ENCODE measurements at regions not wholly inside any gene's neighbourhood (a gene's known extent, or its start where the extent isn't known, plus 50 kb on each side); places are given as distances from the start of the nearest gene placed in this dataset.

GRCh38 chr5:86858442-86858841, 240.7 kb downstream of the COX7C start:
- Histone ChIP-seq H3K9me3 (replicated peaks in 1 of 2; ENCODE audit: control insufficient read depth in 1 of 2, insufficient read depth in 1 of 2, low read length in 2 of 2) (peaks cover 0 to 2% of the 10 kb centered on the region in 2 donors), H3K79me2 (ENCODE audit: insufficient read depth, low read length) (no peaks in the 10 kb centered on the region), H4K20me1 (ENCODE audit: insufficient read depth, low read length) (no peaks in the 10 kb centered on the region), H3K27me3 (ENCODE audit: control insufficient read depth in 2 of 2, insufficient read depth in 2 of 2, low read length in 2 of 2) (no peaks in the 10 kb centered on the region), H3K4me1 (ENCODE audit: control insufficient read depth in 1 of 2, insufficient read depth in 2 of 2, low read length in 2 of 2) (no peaks in the 10 kb centered on the region), H2AFZ (ENCODE audit: insufficient read depth, low read depth, low read length, poor library complexity, severe bottlenecking) (no peak overlapping the region), H3K27ac (ENCODE audit: low read depth in 1 of 2, low read length in 2 of 2) (no peak overlapping the region), H3K36me3 (replicated peaks in 1 of 2; ENCODE audit: control insufficient read depth in 1 of 2, insufficient read depth in 2 of 2, low read length in 2 of 2) (no peaks in the 10 kb centered on the region), H3K4me3 (replicated peaks in 1 of 3; ENCODE audit: low read depth in 2 of 3, low read length in 3 of 3) (no peak overlapping the region), H3K9ac (ENCODE audit: insufficient read depth, low read length, poor library complexity, severe bottlenecking) (no peak overlapping the region), H3K4me2 (replicated peaks; ENCODE audit: extremely low read depth, low read length, poor library complexity, severe bottlenecking) (no peak overlapping the region)
- H3K27me3 Mint-ChIP-seq (ENCODE audit: low read depth in 3 of 3): no peaks in the 10 kb centered on the region
- WGBS (ENCODE audit: insufficient coverage): 90% methylated on average over 2 of the region's 3 CpGs
- peaks cover 0 to 3% (median 0%) of the 10 kb centered on the region in 7 donors for H3K9me3 Mint-ChIP-seq
- no peak for DNase-seq
- H3K36me3 Mint-ChIP-seq: no peaks in the 10 kb centered on the region
- no peak overlapping the region for H3K27ac Mint-ChIP-seq
- TF ChIP-seq, protein P1, sequence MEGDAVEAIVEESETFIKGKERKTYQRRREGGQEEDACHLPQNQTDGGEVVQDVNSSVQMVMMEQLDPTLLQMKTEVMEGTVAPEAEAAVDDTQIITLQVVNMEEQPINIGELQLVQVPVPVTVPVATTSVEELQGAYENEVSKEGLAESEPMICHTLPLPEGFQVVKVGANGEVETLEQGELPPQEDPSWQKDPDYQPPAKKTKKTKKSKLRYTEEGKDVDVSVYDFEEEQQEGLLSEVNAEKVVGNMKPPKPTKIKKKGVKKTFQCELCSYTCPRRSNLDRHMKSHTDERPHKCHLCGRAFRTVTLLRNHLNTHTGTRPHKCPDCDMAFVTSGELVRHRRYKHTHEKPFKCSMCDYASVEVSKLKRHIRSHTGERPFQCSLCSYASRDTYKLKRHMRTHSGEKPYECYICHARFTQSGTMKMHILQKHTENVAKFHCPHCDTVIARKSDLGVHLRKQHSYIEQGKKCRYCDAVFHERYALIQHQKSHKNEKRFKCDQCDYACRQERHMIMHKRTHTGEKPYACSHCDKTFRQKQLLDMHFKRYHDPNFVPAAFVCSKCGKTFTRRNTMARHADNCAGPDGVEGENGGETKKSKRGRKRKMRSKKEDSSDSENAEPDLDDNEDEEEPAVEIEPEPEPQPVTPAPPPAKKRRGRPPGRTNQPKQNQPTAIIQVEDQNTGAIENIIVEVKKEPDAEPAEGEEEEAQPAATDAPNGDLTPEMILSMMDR (IDR thresholded peaks at IDR 0.05): no peak
- H3K4me3 Mint-ChIP-seq: no peak overlapping the region
- intact Hi-C loops (cut with micrococcal nuclease): no loop called here
- no peaks in the 10 kb centered on the region for H3K4me1 Mint-ChIP-seq

GRCh38 chr5:86861512-86861911, 243.8 kb downstream of the COX7C start:
- intact Hi-C loops (cut with micrococcal nuclease): no loop called here
- TF ChIP-seq, protein P1 (IDR thresholded peaks at IDR 0.05): no peak
- Mint-ChIP-seq H3K27me3 (ENCODE audit: low read depth in 3 of 3) (peaks cover 0 to 2% (median 0%) of the 10 kb centered on the region in 3 donors), H3K27ac (no peak overlapping the region), H3K4me3 (no peak overlapping the region), H3K4me1 (no peaks in the 10 kb centered on the region), H3K36me3 (no peaks in the 10 kb centered on the region), H3K9me3 (no peaks in the 10 kb centered on the region)
- Histone ChIP-seq H3K36me3 (replicated peaks in 1 of 2; ENCODE audit: control insufficient read depth in 1 of 2, insufficient read depth in 2 of 2, low read length in 2 of 2) (no peaks in the 10 kb centered on the region), H3K79me2 (ENCODE audit: insufficient read depth, low read length) (no peaks in the 10 kb centered on the region), H4K20me1 (ENCODE audit: insufficient read depth, low read length) (no peaks in the 10 kb centered on the region), H3K4me3 (replicated peaks in 1 of 3; ENCODE audit: low read depth in 2 of 3, low read length in 3 of 3) (no peak overlapping the region), H3K4me2 (replicated peaks; ENCODE audit: extremely low read depth, low read length, poor library complexity, severe bottlenecking) (no peak overlapping the region), H3K9ac (ENCODE audit: insufficient read depth, low read length, poor library complexity, severe bottlenecking) (no peak overlapping the region), H3K27me3 (ENCODE audit: control insufficient read depth in 2 of 2, insufficient read depth in 2 of 2, low read length in 2 of 2) (no peaks in the 10 kb centered on the region), H3K4me1 (ENCODE audit: control insufficient read depth in 1 of 2, insufficient read depth in 2 of 2, low read length in 2 of 2) (no peaks in the 10 kb centered on the region), H3K9me3 (replicated peaks in 1 of 2; ENCODE audit: control insufficient read depth in 1 of 2, insufficient read depth in 1 of 2, low read length in 2 of 2) (no peaks in the 10 kb centered on the region), H3K27ac (ENCODE audit: low read depth in 1 of 2, low read length in 2 of 2) (no peak overlapping the region), H2AFZ (ENCODE audit: insufficient read depth, low read depth, low read length, poor library complexity, severe bottlenecking) (no peak overlapping the region)
- no peak for DNase-seq
- no CpG with 5 or more reads among the region's 2 CpGs for WGBS (ENCODE audit: insufficient coverage)

All from CD14-positive monocyte (primary cell).